Uterus (tissue), 2 donors: ENCODE measurements at regions not wholly inside any gene's neighbourhood (a gene's known extent, or its start where the extent isn't known, plus 50 kb on each side); places are given as distances from the start of the nearest gene placed in this dataset.

ENCODE experiments used
- CTCF ChIP-seq, 4 experiments: fragments of 200-600 bp in 2 of 4; fragments of 450-650 bp in 2 of 4; sonication (generic) in 2 of 4; IDR thresholded peaks; one replicate each; pipeline ENCODE4 v1.5.1; 2016 to 2019; ENCODE audit warnings: antibody characterized with exemption in 4 of 4, mild to moderate bottlenecking in 2 of 4, moderate library complexity in 1 of 4
- POLR2A ChIP-seq, 2 donors: fragments of 450-650 bp; IDR thresholded peaks; one replicate each; pipeline ENCODE4 v1.6.1; 2016; ENCODE audit warnings: antibody characterized with exemption in 2 of 2, mild to moderate bottlenecking in 1 of 2, moderate library complexity in 1 of 2

GRCh38 chr3:78090382-78090781 is 1050.5 kb downstream of the ROBO2 start:
- TF ChIP-seq POLR2A (IDR thresholded peaks at IDR 0.05) (no peak), CTCF (IDR thresholded peaks at IDR 0.05) (no peak)
